Glutamatergic neuron (in vitro differentiated cells): ENCODE measurements at regions not wholly inside any gene's neighbourhood (a gene's known extent, or its start where the extent isn't known, plus 50 kb on each side); places are given as distances from the start of the nearest gene placed in this dataset.
A peak's percentile ranks its signal among the peaks of the same experiment; 100 is the strongest.

ENCODE experiments used
- DNase-seq: peaks from one replicate; pipeline ENCODE4 v3.0.0; 2022
- H3K27ac Mint-ChIP-seq: one replicate; pipeline ENCODE4 v1.8.0; 2020; ENCODE audit warnings: mild to moderate bottlenecking, mixed read lengths, inconsistent platforms; ENCODE audit not compliant: unreplicated experiment
- H3K27me3 Mint-ChIP-seq: one replicate; pipeline ENCODE4 v1.8.0; 2020; ENCODE audit warnings: mild to moderate bottlenecking, moderate library complexity, mixed read lengths, inconsistent platforms; ENCODE audit not compliant: unreplicated experiment
- H3K36me3 Mint-ChIP-seq: one replicate; pipeline ENCODE4 v1.8.0; 2020; ENCODE audit warnings: mild to moderate bottlenecking, mixed read lengths, inconsistent platforms; ENCODE audit not compliant: unreplicated experiment
- H3K4me1 Mint-ChIP-seq: one replicate; pipeline ENCODE4 v1.8.0; 2020; ENCODE audit warnings: mild to moderate bottlenecking, low read depth, mixed read lengths, inconsistent platforms; ENCODE audit not compliant: unreplicated experiment
- H3K4me3 Mint-ChIP-seq: one replicate; pipeline ENCODE4 v1.8.0; 2020; ENCODE audit warnings: mild to moderate bottlenecking, mixed read lengths, inconsistent platforms; ENCODE audit not compliant: unreplicated experiment
- H3K9me3 Mint-ChIP-seq: one replicate; pipeline ENCODE4 v1.8.0; 2020; ENCODE audit warnings: mild to moderate bottlenecking, moderate library complexity, mixed read lengths, inconsistent platforms; ENCODE audit not compliant: unreplicated experiment
- CTCF ChIP-seq: fragments of 200-600 bp; sonication (generic); IDR thresholded peaks from one replicate; pipeline ENCODE4 v1.5.0; 2021; ENCODE audit not compliant: partially characterized antibody, unreplicated experiment

GRCh38 chr13:74015137-74015536 lies 119.1 kb downstream of the KLF12 start:
- no peak overlapping the region for H3K4me3 Mint-ChIP-seq
- H3K4me1 Mint-ChIP-seq = peaks cover 5% of the 10 kb centered on the region
- DNase-seq = no peak
- no peaks in the 10 kb centered on the region for H3K27me3 Mint-ChIP-seq
- peak; percentile 70 for TF ChIP-seq CTCF
- H3K36me3 Mint-ChIP-seq = no peaks in the 10 kb centered on the region
- H3K27ac Mint-ChIP-seq = no peak overlapping the region
- no peaks in the 10 kb centered on the region for H3K9me3 Mint-ChIP-seq

GRCh38 chr13:74009100-74009668 lies 125.0 kb downstream of the KLF12 start:
- TF ChIP-seq CTCF = no peak
- H3K27ac Mint-ChIP-seq = no peak overlapping the region
- DNase-seq = no peak
- H3K4me1 Mint-ChIP-seq = peaks cover 4% of the 10 kb centered on the region
- peaks cover 3% of the 10 kb centered on the region for H3K9me3 Mint-ChIP-seq
- H3K27me3 Mint-ChIP-seq = no peaks in the 10 kb centered on the region
- no peaks in the 10 kb centered on the region for H3K36me3 Mint-ChIP-seq
- H3K4me3 Mint-ChIP-seq = no peak overlapping the region

GRCh38 chr13:74006666-74007065 lies 127.5 kb downstream of the KLF12 start:
- TF ChIP-seq CTCF = no peak
- DNase-seq = no peak
- no peak overlapping the region for H3K4me3 Mint-ChIP-seq
- peaks cover 3% of the 10 kb centered on the region for H3K9me3 Mint-ChIP-seq
- H3K36me3 Mint-ChIP-seq = no peaks in the 10 kb centered on the region
- no peaks in the 10 kb centered on the region for H3K27me3 Mint-ChIP-seq
- H3K27ac Mint-ChIP-seq = no peak overlapping the region
- H3K4me1 Mint-ChIP-seq = peaks cover 3% of the 10 kb centered on the region

- TF ChIP-seq CTCF = no peak
- Mint-ChIP-seq H3K27me3 (no peaks in the 10 kb centered on the region), H3K4me1 (peaks cover 3% of the 10 kb centered on the region), H3K4me3 (no peak overlapping the region), H3K27ac (no peak overlapping the region), H3K9me3 (peaks cover 3% of the 10 kb centered on the region), H3K36me3 (no peaks in the 10 kb centered on the region)
- no peak for DNase-seq
Observed at GRCh38 chr13:74005320-74006157, 128.7 kb downstream of the KLF12 start.

GRCh38 chr13:74004109-74004508 lies 130.1 kb downstream of the KLF12 start:
- Mint-ChIP-seq H3K9me3 (peaks cover 3% of the 10 kb centered on the region), H3K27me3 (no peaks in the 10 kb centered on the region), H3K36me3 (no peaks in the 10 kb centered on the region), H3K4me1 (peaks cover 3% of the 10 kb centered on the region), H3K4me3 (no peak overlapping the region), H3K27ac (no peak overlapping the region)
- TF ChIP-seq CTCF = no peak
- no peak for DNase-seq
